MG63 (cell line): ENCODE measurements at regions not wholly inside any gene's neighbourhood (a gene's known extent, or its start where the extent isn't known, plus 50 kb on each side); places are given as distances from the start of the nearest gene placed in this dataset.
"Not testable (repeated sequence)": the region's sequence is repeated elsewhere in the genome, so short reads cannot be mapped to it uniquely, and the experiment has no call there.

Experiments used
- DNase-seq: peaks from one replicate; pipeline ENCODE4 v3.0.0-alpha.2; 2020
- H3K27me3 ChIP-seq: fragments of 250-450 bp; sonication (Bioruptor Pico); 2 replicates; pipeline ENCODE4 v1.5.1; 2020; ENCODE audit warnings: mild to moderate bottlenecking, moderate library complexity
- H3K36me3 ChIP-seq: fragments of 250-450 bp; sonication (Bioruptor Pico); 2 replicates; pipeline ENCODE4 v1.5.1; 2020; ENCODE audit warnings: mild to moderate bottlenecking, moderate library complexity
- H3K4me3 ChIP-seq: fragments of 250-450 bp; sonication (Bioruptor Pico); 2 replicates; pipeline ENCODE4 v1.5.1; 2020; ENCODE audit warnings: mild to moderate bottlenecking, moderate library complexity
- H3K9me3 ChIP-seq: fragments of 250-450 bp; sonication (Bioruptor Pico); 2 replicates; pipeline ENCODE4 v1.5.1; 2020; ENCODE audit warnings: mild to moderate bottlenecking, moderate library complexity

GRCh38 chr1:233722212-233722979 lies 108.5 kb downstream of the KCNK1 start:
- H3K36me3 ChIP-seq = no peaks in the 10 kb centered on the region
- no peak for DNase-seq
- H3K27me3 ChIP-seq = no peaks in the 10 kb centered on the region; the same call in 1 of the 2 replicates
- H3K4me3 ChIP-seq = no peak overlapping the region
- H3K9me3 ChIP-seq = peaks cover 4% of the 10 kb centered on the region; the same call in 1 of the 2 replicates

DNA sequence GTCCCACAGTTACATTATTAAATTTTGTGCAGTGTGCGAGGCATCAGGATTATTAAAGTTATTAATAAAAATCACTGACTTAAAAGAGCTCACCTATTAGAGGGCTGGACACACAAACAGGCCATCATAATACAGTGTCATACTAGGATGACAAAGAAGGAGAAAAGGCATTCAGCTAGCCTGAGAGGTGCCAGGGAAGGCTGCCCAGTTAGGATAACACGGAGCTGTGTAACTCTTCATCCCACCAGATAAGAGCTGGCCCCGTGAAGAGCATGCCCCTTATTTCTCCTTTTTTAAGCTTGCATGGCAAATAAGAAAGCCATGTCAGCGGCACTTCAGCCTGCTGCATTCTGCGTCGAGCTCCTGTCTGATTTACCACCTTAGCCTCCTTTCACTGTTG lies 109.5 kb downstream of the KCNK1 start:
- H3K27me3 ChIP-seq = no peaks in the 10 kb centered on the region; the same call in 1 of the 2 replicates
- no peak for DNase-seq
- 0 out of 2 replicates have a peak, but pooled peaks cover 2% of the 10 kb centered on the region for H3K9me3 ChIP-seq
- H3K36me3 ChIP-seq = no peaks in the 10 kb centered on the region
- no peak overlapping the region for H3K4me3 ChIP-seq

DNA sequence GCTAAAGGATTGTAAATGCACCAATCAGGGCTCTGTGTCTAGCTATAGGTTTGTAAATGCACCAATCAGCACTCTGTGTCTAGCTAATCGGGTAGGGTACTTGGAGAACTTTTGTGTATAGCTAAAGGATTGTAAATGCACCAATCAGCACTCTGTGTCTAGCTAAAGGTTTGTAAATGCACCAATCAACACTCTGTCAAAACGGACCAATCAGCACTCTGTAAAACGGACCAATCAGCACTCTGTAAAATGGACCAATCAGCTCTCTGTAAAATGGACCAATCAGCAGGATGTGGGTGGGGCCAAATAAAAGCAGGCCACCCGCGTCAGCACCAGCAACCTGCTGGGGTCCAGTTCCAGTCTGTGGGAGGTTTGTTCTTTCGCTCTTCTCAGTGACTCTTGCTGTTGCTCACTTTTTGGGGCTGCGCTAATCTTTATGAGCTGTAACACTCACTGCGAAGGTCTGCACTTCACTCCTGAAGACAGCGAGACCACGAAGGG lies 110.3 kb downstream of the KCNK1 start:
- not testable (repeated sequence) for H3K4me3 ChIP-seq, H3K27me3 ChIP-seq, DNase-seq, H3K36me3 ChIP-seq, H3K9me3 ChIP-seq

DNA sequence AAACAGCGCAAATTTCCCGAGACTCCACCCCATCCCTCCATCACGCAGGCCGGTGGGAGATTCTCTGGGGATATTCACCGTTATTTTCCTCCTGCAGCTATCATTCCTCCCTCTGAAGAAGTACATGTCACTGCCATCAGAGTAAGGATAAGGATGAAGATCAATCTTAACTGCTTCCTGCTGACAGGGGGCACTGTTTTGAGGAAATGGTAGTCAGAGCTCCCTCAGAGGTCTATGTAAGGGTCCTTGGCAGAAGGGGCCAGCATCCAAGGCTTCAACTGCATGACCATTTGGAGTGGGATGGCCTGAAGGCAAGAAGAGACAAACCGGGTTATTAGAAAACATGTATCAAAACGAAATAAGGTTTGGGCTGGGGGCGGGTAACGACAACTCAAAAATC lies 111.5 kb downstream of the KCNK1 start:
- no peak for DNase-seq
- Histone ChIP-seq H3K27me3 (no peaks in the 10 kb centered on the region), H3K4me3 (no peak overlapping the region), H3K9me3 (0 out of 2 replicates have a peak, but pooled peaks cover 2% of the 10 kb centered on the region), H3K36me3 (no peaks in the 10 kb centered on the region)

DNA sequence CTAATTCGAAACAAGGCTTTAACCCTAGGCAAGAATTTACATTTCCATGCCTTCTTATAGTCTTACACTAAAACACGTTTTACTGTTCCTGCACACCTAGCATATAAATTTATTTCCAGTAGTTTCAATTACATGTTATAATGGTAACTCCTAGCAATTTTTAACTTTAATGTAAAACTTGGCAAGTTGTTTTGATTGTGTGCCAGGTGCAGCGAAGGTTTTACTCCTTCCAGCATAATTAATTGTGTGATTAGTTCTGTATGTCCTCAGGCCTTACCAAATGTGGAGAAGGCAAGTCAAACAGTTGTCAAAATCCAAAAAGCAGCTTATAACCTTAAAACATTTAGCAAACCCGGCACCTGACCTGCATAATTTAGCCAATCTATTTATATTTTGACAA lies 114.8 kb downstream of the KCNK1 start:
- 0 out of 2 replicates have a peak, but pooled peaks cover 2% of the 10 kb centered on the region for H3K9me3 ChIP-seq
- no peak overlapping the region for H3K4me3 ChIP-seq
- H3K27me3 ChIP-seq = no peaks in the 10 kb centered on the region
- no peaks in the 10 kb centered on the region for H3K36me3 ChIP-seq
- DNase-seq = no peak

DNA sequence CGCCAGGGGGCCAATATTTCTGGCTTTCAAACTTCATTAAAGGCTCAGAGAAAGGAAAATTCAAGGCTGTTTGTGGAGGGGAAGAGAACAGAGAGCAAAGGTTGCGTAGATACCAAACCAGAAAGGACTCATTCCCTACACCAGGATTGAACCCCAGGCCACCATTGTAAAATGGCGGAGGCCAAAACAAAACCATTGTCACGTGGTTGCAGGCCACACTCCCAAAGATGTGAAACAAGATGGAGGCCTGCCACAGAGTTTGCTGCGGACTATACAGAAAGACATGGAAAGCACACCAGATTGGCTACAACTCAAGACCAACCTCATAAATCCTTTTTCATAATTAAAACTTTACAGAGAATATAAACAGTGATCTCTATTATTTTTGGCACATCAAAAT lies 116.5 kb downstream of the KCNK1 start:
- Histone ChIP-seq H3K27me3 (no peaks in the 10 kb centered on the region), H3K36me3 (no peaks in the 10 kb centered on the region), H3K4me3 (no peak overlapping the region), H3K9me3 (no peaks in the 10 kb centered on the region)
- no peak for DNase-seq

DNA sequence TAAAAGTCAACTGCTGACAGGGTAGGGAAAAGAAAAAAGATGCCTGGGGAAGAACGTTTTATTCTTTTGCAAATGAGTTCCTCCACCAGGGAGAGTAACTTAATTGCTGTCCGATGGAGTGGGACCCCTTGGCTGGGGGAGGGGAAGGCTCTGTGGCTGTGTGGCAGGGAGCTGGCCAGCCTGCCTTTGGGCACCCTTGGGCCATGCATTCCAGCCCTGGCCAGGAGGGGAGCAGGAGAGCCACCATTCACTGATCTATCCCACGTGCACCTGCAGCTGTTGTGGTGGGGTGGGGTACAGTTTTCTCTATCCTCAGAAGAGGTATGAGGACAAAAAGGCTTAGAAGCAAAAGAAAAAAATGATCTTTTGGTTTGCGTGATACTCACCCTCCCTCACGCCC lies 116.9 kb downstream of the KCNK1 start:
- Histone ChIP-seq H3K27me3 (no peaks in the 10 kb centered on the region), H3K4me3 (no peak overlapping the region), H3K9me3 (no peaks in the 10 kb centered on the region), H3K36me3 (no peaks in the 10 kb centered on the region)
- no peak for DNase-seq

DNA sequence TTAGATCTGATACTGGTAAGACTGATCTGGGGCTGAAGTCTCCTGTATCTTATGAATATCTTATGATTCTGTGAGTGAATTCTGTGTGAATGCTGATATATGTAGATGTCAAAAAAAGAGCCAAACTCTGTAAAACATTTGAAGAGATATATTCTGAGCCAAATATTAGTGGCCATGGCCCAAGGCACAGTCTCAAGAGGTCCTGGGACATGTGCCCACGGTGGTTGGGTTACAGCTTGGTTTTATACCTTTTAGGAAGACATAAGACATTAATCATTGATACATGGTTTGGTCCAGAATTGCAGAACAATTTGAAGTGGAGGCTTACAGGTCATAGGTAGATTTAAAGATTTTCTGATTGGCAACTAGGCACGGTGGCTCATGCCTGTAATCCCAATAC lies 118.3 kb downstream of the KCNK1 start:
- no peak for DNase-seq
- H3K36me3 ChIP-seq = no peaks in the 10 kb centered on the region
- H3K27me3 ChIP-seq = no peaks in the 10 kb centered on the region

DNA sequence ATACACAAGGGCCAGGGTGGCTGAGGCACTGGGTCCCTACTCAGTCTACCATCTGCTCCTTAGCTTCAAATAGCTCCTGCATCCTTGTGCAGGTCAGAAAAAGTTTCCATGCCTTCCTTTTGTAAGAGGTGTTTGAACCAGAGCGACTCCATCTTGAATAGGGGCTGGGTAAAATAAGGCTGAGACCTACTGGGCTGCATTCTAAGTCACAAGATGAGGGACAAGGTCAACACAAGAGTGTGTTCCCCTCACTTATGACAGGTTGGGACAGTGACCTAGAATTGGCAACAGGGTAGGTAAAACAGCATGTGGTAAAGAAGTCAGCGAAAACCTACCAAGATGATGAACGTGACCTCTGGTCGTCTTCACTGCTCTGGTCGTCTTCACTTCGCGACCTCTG lies 120.5 kb downstream of the KCNK1 start:
- Histone ChIP-seq H3K4me3 (no peak overlapping the region), H3K9me3 (no peaks in the 10 kb centered on the region), H3K36me3 (no peaks in the 10 kb centered on the region), H3K27me3 (peaks cover 4% of the 10 kb centered on the region; the same call in 1 of the 2 replicates)
- DNase-seq = no peak

More for the DNA sequence above, 118.3 kb downstream of the KCNK1 start:
- Histone ChIP-seq H3K4me3 (no peak overlapping the region), H3K9me3 (no peaks in the 10 kb centered on the region)

DNA sequence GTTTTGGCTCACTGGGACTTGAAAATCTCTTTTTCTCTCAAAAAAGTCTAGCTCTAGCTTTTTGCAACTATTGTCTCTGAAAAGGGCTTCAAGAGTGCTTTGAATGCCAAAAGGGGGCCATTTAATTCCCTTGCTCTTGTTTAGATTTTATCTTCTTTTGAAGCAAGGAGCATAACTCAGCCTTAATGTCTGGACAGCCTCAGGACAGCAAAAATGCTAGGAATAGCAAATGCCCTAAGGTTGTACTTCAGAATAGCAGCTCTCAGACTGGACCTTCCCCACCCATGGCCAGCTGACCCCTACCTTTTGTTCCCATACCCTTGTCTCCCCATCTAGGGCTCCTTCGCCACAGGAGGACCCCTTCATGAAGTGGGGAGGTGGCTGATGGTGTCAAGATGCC lies 121.4 kb downstream of the KCNK1 start:
- Histone ChIP-seq H3K9me3 (no peaks in the 10 kb centered on the region), H3K27me3 (peaks cover 4% of the 10 kb centered on the region; the same call in 1 of the 2 replicates), H3K4me3 (no peak overlapping the region), H3K36me3 (no peaks in the 10 kb centered on the region)
- no peak for DNase-seq

DNA sequence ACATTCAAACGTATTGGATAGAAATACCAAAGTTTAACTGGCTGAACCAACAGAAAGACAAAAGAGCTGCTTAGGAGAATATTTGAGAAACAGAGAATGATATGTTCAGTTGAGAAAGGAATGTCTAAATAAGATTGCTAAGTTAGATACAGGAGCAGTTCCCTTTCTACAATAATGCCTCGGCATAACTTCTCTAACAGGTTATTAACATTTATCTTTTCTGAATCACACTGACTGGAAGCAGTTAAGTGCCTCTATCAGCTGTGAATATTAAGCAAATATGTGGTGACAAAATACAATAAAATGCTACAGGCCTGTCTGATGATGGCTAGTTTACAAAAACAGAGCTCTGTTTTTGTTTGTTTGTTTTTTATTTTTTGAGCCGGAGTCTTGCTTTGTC lies 121.9 kb downstream of the KCNK1 start:
- no peaks in the 10 kb centered on the region for H3K36me3 ChIP-seq
- H3K9me3 ChIP-seq = no peaks in the 10 kb centered on the region
- H3K4me3 ChIP-seq = no peak overlapping the region
- peaks cover 4% of the 10 kb centered on the region; the same call in 1 of the 2 replicates for H3K27me3 ChIP-seq
- no peak for DNase-seq

GRCh38 chr1:233737341-233737740 lies 123.4 kb downstream of the KCNK1 start:
- DNase-seq = no peak
- H3K4me3 ChIP-seq = no peak overlapping the region
- no peaks in the 10 kb centered on the region for H3K9me3 ChIP-seq
- peaks cover 4% of the 10 kb centered on the region; the same call in 1 of the 2 replicates for H3K27me3 ChIP-seq
- no peaks in the 10 kb centered on the region for H3K36me3 ChIP-seq

DNA sequence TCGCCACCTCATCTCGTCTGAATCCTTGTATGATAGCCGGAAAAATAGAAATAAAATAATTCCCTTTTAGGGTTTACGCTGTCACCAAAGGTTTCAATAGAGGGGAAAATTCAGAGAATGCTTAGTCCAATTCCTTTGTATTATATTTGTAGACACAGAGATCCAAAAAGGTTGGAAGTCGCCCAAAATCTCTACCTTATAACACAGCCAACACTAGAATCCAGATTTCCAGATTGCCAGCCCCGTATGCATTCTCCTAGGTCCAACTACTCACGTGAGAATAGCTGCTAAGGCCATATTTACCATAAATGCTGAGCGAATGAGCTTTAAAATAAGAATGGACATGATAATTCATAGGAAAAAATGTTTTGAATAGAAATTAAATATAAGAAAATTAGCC lies 124.5 kb downstream of the KCNK1 start:
- Histone ChIP-seq H3K4me3 (no peak overlapping the region), H3K27me3 (peaks cover 4% of the 10 kb centered on the region; the same call in 1 of the 2 replicates), H3K9me3 (no peaks in the 10 kb centered on the region), H3K36me3 (no peaks in the 10 kb centered on the region)
- no peak for DNase-seq

DNA sequence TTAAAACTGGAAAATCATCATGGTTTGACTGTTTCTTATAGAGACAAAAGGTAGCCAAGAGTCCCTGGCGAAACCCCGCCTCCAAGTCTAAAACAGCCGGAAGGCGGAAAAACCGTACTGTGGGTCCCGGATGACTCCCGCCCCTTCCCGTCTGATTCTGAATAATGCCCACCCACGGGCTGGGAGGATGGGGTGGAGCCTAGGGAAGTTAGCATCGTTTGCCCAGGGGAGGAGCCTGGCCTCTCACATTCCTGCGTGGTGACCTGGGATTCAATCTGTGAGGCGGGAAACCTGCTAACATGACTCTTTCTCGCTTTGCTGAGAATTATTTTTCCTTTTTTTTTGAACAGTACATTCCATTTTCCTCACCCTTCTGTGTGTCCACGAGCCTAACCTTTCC lies 124.9 kb downstream of the KCNK1 start:
- no peaks in the 10 kb centered on the region for H3K36me3 ChIP-seq
- DNase-seq = no peak
- peaks cover 5% of the 10 kb centered on the region for H3K27me3 ChIP-seq
- no peak overlapping the region for H3K4me3 ChIP-seq
- no peaks in the 10 kb centered on the region for H3K9me3 ChIP-seq

- no peak for DNase-seq
- no peaks in the 10 kb centered on the region for H3K36me3 ChIP-seq
- no peak overlapping the region for H3K4me3 ChIP-seq
- H3K9me3 ChIP-seq = no peaks in the 10 kb centered on the region
- peaks cover 4% of the 10 kb centered on the region; the same call in 1 of the 2 replicates for H3K27me3 ChIP-seq
Measured at GRCh38 chr1:233744779-233745513, 131.0 kb downstream of the KCNK1 start.

- no peaks in the 10 kb centered on the region for H3K36me3 ChIP-seq
- H3K9me3 ChIP-seq = 0 out of 2 replicates have a peak, but pooled peaks cover 3% of the 10 kb centered on the region
- DNase-seq = no peak
- peaks cover 5% of the 10 kb centered on the region; the same call in 1 of the 2 replicates for H3K27me3 ChIP-seq
- H3K4me3 ChIP-seq = no peak overlapping the region
Measured at GRCh38 chr1:233750139-233750538, 136.2 kb downstream of the KCNK1 start.

DNA sequence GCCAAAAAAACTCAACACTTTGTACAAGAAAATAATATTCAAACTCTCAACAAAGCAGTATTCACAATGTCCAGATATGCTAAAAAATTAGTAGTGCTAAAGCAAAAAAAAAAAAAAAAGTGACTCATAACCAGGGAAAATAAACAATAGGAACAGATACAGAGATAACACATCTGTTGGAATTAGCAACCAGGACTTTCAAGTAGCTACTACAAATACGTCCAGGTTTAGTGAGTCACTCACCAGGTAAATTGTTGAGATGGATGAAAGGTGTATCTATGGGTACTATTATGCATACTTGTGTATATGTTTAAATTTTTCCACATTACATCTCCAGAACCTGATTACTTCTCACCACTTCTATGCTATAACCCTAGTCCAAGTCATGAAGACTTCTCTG lies 144.8 kb upstream of the SLC35F3 start:
- H3K9me3 ChIP-seq = no peaks in the 10 kb centered on the region
- H3K4me3 ChIP-seq = no peak overlapping the region
- H3K36me3 ChIP-seq = no peaks in the 10 kb centered on the region
- H3K27me3 ChIP-seq = peaks cover 14% of the 10 kb centered on the region
- no peak for DNase-seq
